Mesenchymal stem cell (in vitro differentiated cells and primary cell): ENCODE measurements at regions not wholly inside any gene's neighbourhood (a gene's known extent, or its start where the extent isn't known, plus 50 kb on each side); places are given as distances from the start of the nearest gene placed in this dataset.
A peak's percentile ranks its signal among the peaks of the same experiment; 100 is the strongest.

ENCODE experiments used
- DNase-seq: peaks from one replicate; pipeline ENCODE4 v3.0.0-alpha.2; 2013
- H2AFZ ChIP-seq: one replicate; pipeline ENCODE4 v1.6.1; 2013; ENCODE audit warnings: low read depth, mild to moderate bottlenecking, control low read depth, inconsistent platforms, low read length, moderate library complexity
- H2AK5ac ChIP-seq: 2 replicates; pipeline ENCODE4 v1.6.1; 2013; ENCODE audit warnings: low read length, moderate library complexity, mild to moderate bottlenecking, inconsistent platforms; ENCODE audit not compliant: severe bottlenecking
- H2BK120ac ChIP-seq: one replicate; pipeline ENCODE4 v1.6.1; 2013; ENCODE audit warnings: low read depth, mild to moderate bottlenecking, inconsistent platforms, low read length, moderate library complexity
- H2BK12ac ChIP-seq, 2 experiments: one replicate each; pipeline ENCODE4 v1.6.1; 2013; ENCODE audit warnings: inconsistent platforms in 2 of 2, low read length in 2 of 2, mild to moderate bottlenecking in 2 of 2, moderate library complexity in 2 of 2, control low read depth in 1 of 2
- H2BK15ac ChIP-seq: one replicate; pipeline ENCODE4 v1.6.1; 2013; ENCODE audit warnings: mild to moderate bottlenecking, low read depth, inconsistent platforms; ENCODE audit not compliant: poor library complexity, severe bottlenecking
- H2BK5ac ChIP-seq: 2 replicates; pipeline ENCODE4 v1.6.1; 2013; ENCODE audit warnings: low read depth, mild to moderate bottlenecking, low read length, control low read depth, inconsistent platforms; ENCODE audit not compliant: poor library complexity, severe bottlenecking
- H3K14ac ChIP-seq, 2 experiments: one replicate each; pipeline ENCODE4 v1.6.1; 2013; ENCODE audit warnings: inconsistent platforms in 2 of 2, low read length in 2 of 2, control low read depth in 1 of 2, mild to moderate bottlenecking in 1 of 2, moderate library complexity in 1 of 2
- H3K18ac ChIP-seq, 2 experiments: one replicate each; pipeline ENCODE4 v1.6.1; 2013; ENCODE audit warnings: inconsistent platforms in 2 of 2, low read length in 2 of 2, control low read depth in 1 of 2, low read depth in 1 of 2, mild to moderate bottlenecking in 1 of 2
- H3K23ac ChIP-seq, 2 experiments: one replicate each; pipeline ENCODE4 v1.6.1; 2013; ENCODE audit warnings: inconsistent platforms in 2 of 2, low read length in 2 of 2, mild to moderate bottlenecking in 2 of 2, moderate library complexity in 2 of 2, control low read depth in 1 of 2
- H3K27ac ChIP-seq: 2 replicates; pipeline ENCODE4 v1.5.1; 2013; ENCODE audit warnings: mild to moderate bottlenecking, moderate library complexity, low read length, control low read depth, inconsistent platforms; ENCODE audit not compliant: poor library complexity, severe bottlenecking
- H3K27me3 ChIP-seq, 2 experiments: 2 replicates each; pipeline versions ENCODE4 v1.6.1 to v1.7.0; 2013; ENCODE audit warnings: low read length in 2 of 2, mild to moderate bottlenecking in 2 of 2, moderate library complexity in 2 of 2, control low read depth in 1 of 2, inconsistent platforms in 1 of 2; ENCODE audit not compliant: control insufficient read depth in 1 of 2, insufficient read depth in 1 of 2
- H3K36me3 ChIP-seq, 2 experiments: 2 replicates each; pipeline versions ENCODE4 v1.6.1 to v1.7.0; 2013; ENCODE audit warnings: low read length in 2 of 2, control low read depth in 1 of 2, inconsistent platforms in 1 of 2, low read depth in 1 of 2, mild to moderate bottlenecking in 1 of 2; ENCODE audit not compliant: insufficient read depth in 2 of 2, control insufficient read depth in 1 of 2
- H3K4ac ChIP-seq, 2 experiments: one replicate each; pipeline ENCODE4 v1.6.1; 2013; ENCODE audit warnings: inconsistent platforms in 2 of 2, low read length in 2 of 2, mild to moderate bottlenecking in 2 of 2, moderate library complexity in 2 of 2, control low read depth in 1 of 2, low read depth in 1 of 2
- H3K4me1 ChIP-seq: 2 replicates; pipeline ENCODE4 v1.6.1; 2013; ENCODE audit warnings: low read depth, low read length, control low read depth; ENCODE audit not compliant: control insufficient read depth, insufficient read depth
- H3K4me2 ChIP-seq: 2 replicates; pipeline ENCODE4 v1.6.1; 2013; ENCODE audit warnings: low read length, mild to moderate bottlenecking, inconsistent platforms; ENCODE audit not compliant: poor library complexity, severe bottlenecking
- H3K4me3 ChIP-seq, 2 experiments: 2 replicates each; pipeline versions ENCODE4 v1.5.1 to v1.7.0; 2013; ENCODE audit warnings: low read length in 2 of 2, mild to moderate bottlenecking in 2 of 2, control low read depth in 1 of 2, low read depth in 1 of 2; ENCODE audit not compliant: insufficient read depth in 1 of 2
- H3K79me1 ChIP-seq: replicated peaks from 2 replicates; pipeline ENCODE4 v1.6.1; 2013; ENCODE audit warnings: mild to moderate bottlenecking, control low read depth, low read length, inconsistent platforms; ENCODE audit not compliant: poor library complexity, severe bottlenecking
- H3K9ac ChIP-seq: 2 replicates; pipeline ENCODE4 v1.7.0; 2013; ENCODE audit warnings: mild to moderate bottlenecking, low read length, moderate library complexity
- H3K9me3 ChIP-seq: 2 replicates; pipeline ENCODE4 v1.7.0; 2013; ENCODE audit warnings: mild to moderate bottlenecking, low read length; ENCODE audit not compliant: control insufficient read depth
- H4K8ac ChIP-seq: one replicate; pipeline ENCODE4 v1.6.1; 2013; ENCODE audit warnings: inconsistent platforms, mild to moderate bottlenecking, low read length, moderate library complexity
- H4K91ac ChIP-seq: one replicate; pipeline ENCODE4 v1.6.1; 2013; ENCODE audit warnings: mild to moderate bottlenecking, low read length, inconsistent platforms
- WGBS: methylation state at CpG from one replicate; pipeline ENCODE4 v1.1.7; 2013; ENCODE audit warnings: mixed read lengths; 5-methylcytosine and 5-hydroxymethylcytosine counted together

- Histone ChIP-seq H3K4me3 (no peak overlapping the region), H3K23ac (no peak overlapping the region), H3K36me3 (no peaks in the 10 kb centered on the region), H4K91ac (no peak overlapping the region), H3K79me1 (no peaks in the 10 kb centered on the region), H2BK5ac (no peak overlapping the region), H3K9ac (no peak overlapping the region), H3K18ac (no peak overlapping the region), H3K14ac (no peak overlapping the region), H2AFZ (no peak overlapping the region), H2AK5ac (no peak overlapping the region), H3K4me1 (peaks cover 3% of the 10 kb centered on the region), H2BK12ac (peak overlapping the region in 1 of 2 experiments; percentile 32), H2BK15ac (no peak overlapping the region), H4K8ac (peak overlapping the region; percentile 57), H3K4ac (no peak overlapping the region), H3K27me3 (peaks cover 14 to 20% of the 10 kb centered on the region in 2 experiments), H3K27ac (no peak overlapping the region), H3K9me3 (no peaks in the 10 kb centered on the region), H2BK120ac (no peak overlapping the region), H3K4me2 (no peak overlapping the region)
- 54% methylated on average over 5 of the region's 9 CpGs for WGBS
- no peak for DNase-seq
Observed at GRCh38 chr18:22253676-22254075, 84.3 kb downstream of the GATA6 start.

GRCh38 chr18:22253156-22253555 lies 83.8 kb downstream of the GATA6 start:
- peaks cover 3% of the 10 kb centered on the region for H3K4me1 ChIP-seq
- H3K4ac ChIP-seq = no peak overlapping the region
- H3K4me2 ChIP-seq = no peak overlapping the region
- no peak overlapping the region for H2AK5ac ChIP-seq
- H3K14ac ChIP-seq = no peak overlapping the region
- no peak overlapping the region for H2BK120ac ChIP-seq
- H3K36me3 ChIP-seq = no peaks in the 10 kb centered on the region
- no peaks in the 10 kb centered on the region for H3K9me3 ChIP-seq
- H2BK5ac ChIP-seq = no peak overlapping the region
- no peak overlapping the region for H3K23ac ChIP-seq
- H3K9ac ChIP-seq = no peak overlapping the region
- H3K18ac ChIP-seq = no peak overlapping the region
- 100% methylated on average over 5 of the region's 5 CpGs for WGBS
- no peak overlapping the region for H3K27ac ChIP-seq
- H4K91ac ChIP-seq = no peak overlapping the region
- H4K8ac ChIP-seq = no peak overlapping the region
- H3K79me1 ChIP-seq = no peaks in the 10 kb centered on the region
- H2BK15ac ChIP-seq = no peak overlapping the region
- H2AFZ ChIP-seq = no peak overlapping the region
- DNase-seq = no peak
- H3K4me3 ChIP-seq = no peak overlapping the region
- H2BK12ac ChIP-seq = no peak overlapping the region
- H3K27me3 ChIP-seq = peaks cover 14 to 17% of the 10 kb centered on the region in 2 experiments
